Spleen (tissue), 7 donors: ENCODE measurements at regions not wholly inside any gene's neighbourhood (a gene's known extent, or its start where the extent isn't known, plus 50 kb on each side); places are given as distances from the start of the nearest gene placed in this dataset.

Experiments used
- POLR2AphosphoS5 ChIP-seq, 3 donors: sonication (generic); formaldehyde crosslinking; IDR thresholded peaks; one replicate each; pipeline ENCODE4 v1.5.1; 2017; ENCODE audit warnings: antibody characterized with exemption in 3 of 3
- TF ChIP-seq, protein P1 (sequence below), 11 experiments: fragments of 200-600 bp in 7 of 11; fragments of 450-650 bp in 4 of 11; sonication (generic) in 4 of 11; IDR thresholded peaks in 8 of 11; conservative IDR thresholded peaks in 3 of 11; 1 replicate in 7 of 11; 2 replicates in 4 of 11; pipeline versions ENCODE4 v1.4.0 to v1.8.0; 2016 to 2021; ENCODE audit warnings: antibody characterized with exemption in 11 of 11, inconsistent platforms in 4 of 11, mild to moderate bottlenecking in 1 of 11
- donor health status: DM: no; HTN: no; CAD: no; lungs with moderate emphysema.
- donor health status: DM: no; HTN: no; CAD: no.
- donor health status: DM: no; HTN: no; CAD: no.

DNA sequence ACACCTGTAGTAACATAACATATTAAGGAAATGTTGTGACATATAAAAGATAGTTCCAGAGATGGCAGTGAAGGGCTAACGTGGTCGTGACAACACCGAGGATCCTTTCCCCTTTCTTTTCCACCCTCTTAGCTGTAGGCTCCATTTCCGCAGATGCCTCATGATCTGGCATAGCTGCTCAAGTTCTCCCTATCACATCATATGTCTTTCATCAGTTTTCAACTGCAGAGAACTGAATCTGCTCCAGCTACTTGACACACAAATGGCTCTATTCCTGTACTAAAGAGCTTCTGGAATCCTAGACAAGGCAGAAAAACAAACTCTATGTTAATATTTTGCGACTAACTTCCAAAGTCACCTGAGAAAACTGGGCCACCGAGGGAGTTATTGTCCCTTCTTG, 275.0 kb upstream of the SLCO3A1 start:
- TF ChIP-seq, protein P1, sequence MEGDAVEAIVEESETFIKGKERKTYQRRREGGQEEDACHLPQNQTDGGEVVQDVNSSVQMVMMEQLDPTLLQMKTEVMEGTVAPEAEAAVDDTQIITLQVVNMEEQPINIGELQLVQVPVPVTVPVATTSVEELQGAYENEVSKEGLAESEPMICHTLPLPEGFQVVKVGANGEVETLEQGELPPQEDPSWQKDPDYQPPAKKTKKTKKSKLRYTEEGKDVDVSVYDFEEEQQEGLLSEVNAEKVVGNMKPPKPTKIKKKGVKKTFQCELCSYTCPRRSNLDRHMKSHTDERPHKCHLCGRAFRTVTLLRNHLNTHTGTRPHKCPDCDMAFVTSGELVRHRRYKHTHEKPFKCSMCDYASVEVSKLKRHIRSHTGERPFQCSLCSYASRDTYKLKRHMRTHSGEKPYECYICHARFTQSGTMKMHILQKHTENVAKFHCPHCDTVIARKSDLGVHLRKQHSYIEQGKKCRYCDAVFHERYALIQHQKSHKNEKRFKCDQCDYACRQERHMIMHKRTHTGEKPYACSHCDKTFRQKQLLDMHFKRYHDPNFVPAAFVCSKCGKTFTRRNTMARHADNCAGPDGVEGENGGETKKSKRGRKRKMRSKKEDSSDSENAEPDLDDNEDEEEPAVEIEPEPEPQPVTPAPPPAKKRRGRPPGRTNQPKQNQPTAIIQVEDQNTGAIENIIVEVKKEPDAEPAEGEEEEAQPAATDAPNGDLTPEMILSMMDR (IDR thresholded peaks at IDR 0.05 in 8 of 11, conservative IDR thresholded peaks at IDR 0.05 in 3 of 11), result no peak
- no peak for TF ChIP-seq POLR2AphosphoS5 (IDR thresholded peaks at IDR 0.05)
